HG02571 (cell line): ENCODE measurements at regions not wholly inside any gene's neighbourhood (a gene's known extent, or its start where the extent isn't known, plus 50 kb on each side); places are given as distances from the start of the nearest gene placed in this dataset.
"Not testable (repeated sequence)": the region's sequence is repeated elsewhere in the genome, so short reads cannot be mapped to it uniquely, and the experiment has no call there.

Source experiments
- ATAC-seq: cut with Tn5 transposase; IDR thresholded peaks from one replicate; pipeline ENCODE4 v1.9.1; 2021; ENCODE audit warnings: mild to moderate bottlenecking, moderate library complexity; ENCODE audit not compliant: unreplicated experiment

GRCh38 chr14:105731221-105731985, 205.0 kb downstream of the TMEM121 start:
- not testable (repeated sequence) for ATAC-seq

GRCh38 chr14:105733081-105734065, 207.0 kb downstream of the TMEM121 start:
- no peak for ATAC-seq

GRCh38 chr14:105734241-105734640, 207.9 kb downstream of the TMEM121 start:
- ATAC-seq = not testable (repeated sequence)

DNA sequence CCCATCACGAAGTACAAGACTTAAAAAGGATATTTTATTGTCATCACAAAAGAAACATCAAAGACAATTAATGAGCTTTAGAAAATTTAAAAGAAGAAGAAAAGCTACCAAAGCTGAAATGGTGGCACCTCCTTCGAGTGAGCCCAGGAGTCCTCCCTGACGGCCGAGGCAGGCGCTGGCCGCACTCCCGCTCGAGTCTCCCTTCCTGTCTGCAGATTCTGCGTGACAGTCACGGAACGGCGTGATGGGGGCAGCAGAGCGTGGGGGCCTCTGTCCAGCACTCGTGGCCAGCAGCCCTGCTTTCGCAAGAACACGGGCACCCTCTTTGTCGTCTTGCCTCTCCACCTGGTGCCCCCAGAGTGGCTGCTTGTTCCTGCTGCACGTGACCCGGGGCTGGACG, 209.9 kb downstream of the TMEM121 start:
- ATAC-seq = not testable (repeated sequence)

- ATAC-seq = no peak
These were observed 211.3 kb downstream of the TMEM121 start for GRCh38 chr14:105737504-105738246.

DNA sequence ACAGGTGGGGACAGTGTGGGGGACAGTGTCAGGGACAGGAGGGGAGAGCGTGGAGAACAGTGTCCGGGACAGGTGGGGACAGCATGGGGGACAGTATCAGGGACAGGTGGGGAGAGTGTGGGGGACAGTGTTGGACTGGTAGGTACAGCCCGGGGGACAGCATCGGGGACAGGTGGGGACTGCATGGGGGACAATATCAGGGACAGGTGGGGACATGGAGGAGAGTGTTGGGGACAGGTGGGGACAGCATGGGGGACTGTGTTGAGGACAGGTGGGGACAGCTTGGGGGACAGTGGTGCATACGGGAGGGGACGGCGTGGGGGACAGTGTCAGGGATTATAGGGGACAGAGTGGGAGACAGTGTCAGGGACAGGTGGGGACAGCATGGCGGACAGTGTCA, 212.3 kb downstream of the TMEM121 start:
- no peak for ATAC-seq

DNA sequence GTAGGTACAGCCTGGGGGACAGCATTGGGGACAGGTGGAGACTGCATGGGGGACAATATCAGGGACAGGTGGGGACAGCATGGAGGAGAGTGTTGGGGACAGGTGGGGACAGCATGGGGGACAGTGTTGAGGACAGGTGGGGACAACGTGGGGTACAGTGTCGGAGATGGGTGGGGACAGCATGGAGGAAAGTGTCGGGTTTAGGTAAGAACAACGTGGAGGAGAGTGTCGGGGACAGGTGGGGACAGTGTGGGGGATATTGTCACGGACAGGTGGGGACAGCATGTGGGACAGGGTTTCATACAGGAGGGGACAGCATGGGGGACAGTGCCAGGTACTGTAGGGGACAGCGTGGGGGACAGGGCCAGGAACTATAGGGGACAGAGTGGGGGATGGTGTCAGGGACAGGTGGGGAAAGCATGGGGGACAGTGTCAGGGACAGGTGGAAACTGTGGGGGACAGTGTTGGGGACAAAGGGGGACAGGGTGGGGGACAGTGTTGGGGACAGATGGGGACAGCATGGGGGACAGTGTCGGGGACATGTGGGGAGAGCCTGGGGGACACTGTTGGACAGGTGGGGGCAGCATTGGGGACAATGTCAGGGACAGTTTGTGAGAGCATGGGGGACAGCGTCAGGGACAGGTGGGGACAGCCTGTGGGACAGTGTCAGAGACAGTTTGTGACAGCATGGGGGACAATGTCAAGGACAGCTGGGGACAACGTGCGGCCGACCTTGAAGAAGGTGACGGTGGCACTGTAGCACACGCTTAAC, 213.1 kb downstream of the TMEM121 start:
- no peak for ATAC-seq

DNA sequence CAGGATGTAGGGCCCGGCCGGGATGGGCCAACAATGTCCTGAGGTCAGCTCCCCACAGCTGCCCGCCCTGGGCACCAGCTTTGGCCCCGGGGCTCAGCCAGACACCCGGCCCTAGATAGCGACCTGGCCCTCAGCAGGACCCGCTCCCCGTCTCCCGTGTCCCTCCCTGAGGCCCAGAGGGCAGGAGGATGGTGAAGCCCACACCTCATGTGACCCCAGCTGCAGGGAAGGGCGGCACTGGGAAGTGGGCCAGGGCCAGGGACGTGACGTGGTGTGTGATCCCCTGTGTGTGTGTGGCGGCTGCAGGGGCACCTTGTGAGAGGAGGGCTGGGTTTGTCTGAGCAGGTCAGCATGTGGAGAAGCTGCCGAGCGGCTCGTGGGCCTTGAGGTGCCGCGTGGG, 213.9 kb downstream of the TMEM121 start:
- not testable (repeated sequence) for ATAC-seq

DNA sequence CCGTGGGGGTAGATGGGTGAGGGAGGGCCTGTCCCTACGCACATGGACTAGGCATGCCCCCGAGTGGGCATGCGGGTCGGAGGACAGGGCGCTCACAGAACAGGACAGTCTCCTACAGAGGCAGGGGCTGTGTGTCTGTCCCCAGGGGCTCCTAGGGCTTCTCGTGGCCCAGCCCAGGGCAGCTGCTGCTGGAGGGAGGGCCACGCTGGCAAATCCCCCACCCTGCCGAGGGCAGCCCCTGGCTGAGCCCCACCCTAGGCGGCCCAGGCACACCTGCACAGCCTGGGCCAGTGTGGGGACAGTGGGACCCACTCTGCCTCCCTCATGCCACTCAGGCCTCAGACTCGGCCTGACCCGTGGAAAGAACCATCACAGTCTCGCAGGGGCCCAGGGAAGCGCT, 214.6 kb downstream of the TMEM121 start:
- ATAC-seq = not testable (repeated sequence)

DNA sequence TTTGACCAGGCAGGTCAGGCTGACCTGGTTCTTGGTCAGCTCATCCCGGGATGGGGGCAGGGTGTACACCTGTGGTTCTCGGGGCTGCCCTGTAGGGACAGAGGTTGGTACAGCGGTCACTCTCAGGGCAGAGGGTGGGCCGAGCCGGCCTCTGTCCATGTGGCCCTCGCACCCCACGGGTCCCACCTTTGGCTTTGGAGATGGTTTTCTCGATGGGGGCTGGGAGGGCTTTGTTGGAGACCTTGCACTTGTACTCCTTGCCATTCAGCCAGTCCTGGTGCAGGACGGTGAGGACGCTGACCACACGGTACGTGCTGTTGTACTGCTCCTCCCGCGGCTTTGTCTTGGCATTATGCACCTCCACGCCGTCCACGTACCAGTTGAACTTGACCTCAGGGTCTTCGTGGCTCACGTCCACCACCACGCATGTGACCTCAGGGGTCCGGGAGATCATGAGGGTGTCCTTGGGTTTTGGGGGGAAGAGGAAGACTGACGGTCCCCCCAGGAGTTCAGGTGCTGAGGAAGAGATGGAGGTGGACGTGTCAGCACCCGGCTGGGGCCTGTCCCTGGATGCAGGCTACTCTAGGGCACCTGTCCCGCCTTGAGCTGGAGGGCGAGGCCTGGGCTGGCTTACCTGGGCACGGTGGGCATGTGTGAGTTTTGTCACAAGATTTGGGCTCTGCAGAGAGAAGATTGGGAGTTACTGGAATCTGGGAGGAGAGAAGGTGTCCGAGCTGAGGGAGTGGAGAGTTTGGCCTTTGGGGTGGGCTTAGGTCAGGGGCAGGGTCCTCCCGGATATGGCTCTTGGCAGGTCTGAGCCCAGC, 215.5 kb downstream of the TMEM121 start:
- not testable (repeated sequence) for ATAC-seq

DNA sequence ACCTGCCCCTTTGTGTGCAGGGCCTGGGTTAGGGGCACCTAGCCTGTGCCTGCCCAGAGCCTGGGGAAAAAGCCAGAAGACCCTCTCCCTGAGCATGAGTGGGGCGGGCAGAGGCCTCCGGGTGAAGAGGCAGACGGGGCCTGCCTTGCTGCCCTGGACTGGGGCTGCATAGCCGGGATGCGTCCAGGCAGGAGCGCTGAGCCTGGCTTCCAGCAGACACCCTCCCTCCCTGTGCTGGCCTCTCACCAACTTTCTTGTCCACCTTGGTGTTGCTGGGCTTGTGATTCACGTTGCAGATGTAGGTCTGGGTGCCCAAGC, 216.1 kb downstream of the TMEM121 start:
- no peak for ATAC-seq

DNA sequence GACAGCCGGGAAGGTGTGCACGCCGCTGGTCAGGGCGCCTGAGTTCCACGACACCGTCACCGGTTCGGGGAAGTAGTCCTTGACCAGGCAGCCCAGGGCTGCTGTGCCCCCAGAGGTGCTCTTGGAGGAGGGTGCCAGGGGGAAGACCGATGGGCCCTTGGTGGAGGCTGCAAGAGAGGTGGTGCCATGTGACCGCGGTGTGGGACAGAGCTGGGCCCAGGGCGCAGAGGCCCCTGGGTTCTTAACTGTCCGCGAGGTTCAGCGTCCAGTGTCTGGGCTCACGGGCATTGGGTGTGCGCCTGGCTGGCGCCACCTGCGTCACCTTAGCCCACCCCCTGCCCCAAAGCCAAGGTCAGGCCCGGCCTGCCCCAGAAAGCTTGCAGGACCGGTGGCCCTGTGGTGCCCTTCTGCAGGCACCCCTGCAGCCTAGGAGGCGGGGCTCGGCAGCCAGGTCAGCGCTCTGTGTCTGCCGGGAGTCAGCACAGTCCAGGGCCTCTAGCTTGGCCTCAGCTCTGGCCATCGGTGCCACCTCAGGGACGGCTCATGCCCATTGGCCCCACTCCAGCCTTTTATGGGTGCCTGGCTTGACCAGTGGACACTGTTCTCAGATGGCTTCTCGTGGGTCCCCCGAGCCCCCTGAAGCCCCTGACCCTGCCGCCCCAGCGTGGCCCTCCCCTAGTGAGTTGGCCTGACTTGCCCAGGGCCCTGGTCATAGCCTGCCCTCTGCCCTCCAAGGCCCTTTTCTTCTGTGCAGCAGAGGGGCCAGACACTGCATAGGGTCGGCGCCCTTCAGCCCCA, 216.7 kb downstream of the TMEM121 start:
- not testable (repeated sequence) for ATAC-seq

DNA sequence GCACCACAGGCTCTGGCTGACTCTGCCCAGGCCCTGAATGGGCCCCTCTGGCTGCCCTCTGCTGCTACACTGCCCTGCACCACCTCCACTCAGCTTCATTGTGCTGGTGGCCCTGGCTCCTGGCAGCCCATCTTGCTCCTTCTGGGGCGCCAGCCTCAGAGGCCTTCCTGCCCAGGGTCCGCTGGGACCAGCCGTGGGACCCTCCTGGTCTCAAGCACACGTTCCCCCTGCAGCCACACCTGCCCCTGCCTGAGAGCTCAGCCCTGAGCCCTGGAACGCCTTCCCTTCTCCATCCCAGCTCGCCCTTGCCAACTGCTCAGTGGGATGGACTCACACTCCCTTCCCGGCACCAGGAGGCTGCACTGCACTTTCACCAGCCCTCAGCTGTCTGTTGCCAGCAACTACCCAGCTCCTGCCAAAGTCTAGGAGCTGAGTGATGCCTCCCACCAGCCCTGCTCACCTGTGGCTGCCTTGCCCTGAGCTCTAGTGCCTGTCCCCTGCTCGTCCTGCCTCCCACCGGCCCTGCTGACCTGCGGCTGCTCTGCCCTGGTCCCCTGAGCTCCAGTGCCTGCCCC, 217.9 kb downstream of the TMEM121 start:
- not testable (repeated sequence) for ATAC-seq

- ATAC-seq = no peak
These were observed 219.2 kb downstream of the TMEM121 start for GRCh38 chr14:105745433-105746123.

- no peak for ATAC-seq
These were observed 219.7 kb downstream of the TMEM121 start for GRCh38 chr14:105746124-105746514.

GRCh38 chr14:105746800-105747502, 220.6 kb downstream of the TMEM121 start:
- not testable (repeated sequence) for ATAC-seq

DNA sequence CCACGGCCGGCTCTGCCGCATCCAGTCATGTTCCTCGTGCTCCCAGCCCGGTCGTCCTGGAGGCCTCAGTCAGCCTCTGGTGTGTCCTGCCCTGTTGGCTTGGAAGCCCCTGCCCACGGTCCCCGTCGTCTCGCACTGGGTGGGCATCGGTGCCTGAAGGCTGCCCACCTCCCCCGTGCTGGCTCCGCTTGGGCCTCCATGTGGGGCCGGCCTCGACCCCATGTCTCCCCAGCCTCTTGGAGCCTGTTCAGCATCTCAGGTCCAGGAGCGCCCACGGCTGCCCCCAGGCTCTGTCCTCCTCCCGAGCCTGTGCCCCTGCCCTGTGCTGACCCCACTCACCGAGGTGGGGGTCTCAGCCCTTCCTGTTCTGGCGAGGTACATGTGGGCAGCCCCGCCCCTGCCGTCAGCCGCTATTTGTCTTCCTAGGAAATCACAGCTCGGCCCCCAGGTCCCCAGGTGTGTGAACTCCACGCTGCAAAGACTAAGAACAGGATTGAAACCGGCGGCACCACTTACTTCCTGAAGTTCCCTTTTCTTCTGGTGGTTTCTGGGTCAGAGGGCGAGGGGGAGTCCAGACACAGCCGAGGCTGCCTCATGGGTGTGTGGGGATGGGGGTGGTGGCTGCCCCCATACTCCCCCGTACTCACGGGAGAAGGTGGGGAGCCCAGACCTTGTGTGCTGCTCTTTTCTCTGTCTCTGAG, 221.3 kb downstream of the TMEM121 start:
- not testable (repeated sequence) for ATAC-seq
